ENCODE measurements at regions not wholly inside any gene's neighbourhood (a gene's known extent, or its start where the extent isn't known, plus 50 kb on each side); places are given as distances from the start of the nearest gene placed in this dataset.

DNA sequence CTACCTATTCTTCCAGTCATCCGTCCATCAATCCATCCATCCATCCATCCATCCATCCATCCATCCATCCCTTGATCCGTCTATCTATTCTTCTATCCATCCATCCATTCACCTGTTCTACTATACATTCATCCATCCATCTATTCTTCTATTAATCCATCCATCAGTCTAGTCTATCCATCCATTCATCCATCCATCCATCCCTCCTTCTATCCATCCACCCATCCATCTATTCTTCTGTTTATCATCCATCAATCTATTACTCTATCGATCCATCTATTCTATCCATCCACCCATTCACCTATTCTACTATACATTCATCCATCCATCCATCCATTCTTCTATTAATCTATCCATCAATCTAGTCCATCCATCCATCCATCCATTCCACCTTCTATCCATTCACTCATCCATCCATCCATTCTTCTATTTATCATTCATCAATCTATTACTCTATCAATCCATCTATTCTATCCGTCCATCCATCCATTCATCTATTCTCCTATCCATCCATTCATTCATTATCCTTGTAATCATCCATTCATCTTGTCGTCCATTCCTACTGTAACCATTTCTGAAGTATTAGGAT, 110.4 kb upstream of the ZNF516 start (continued):
- TF ChIP-seq, protein P1, sequence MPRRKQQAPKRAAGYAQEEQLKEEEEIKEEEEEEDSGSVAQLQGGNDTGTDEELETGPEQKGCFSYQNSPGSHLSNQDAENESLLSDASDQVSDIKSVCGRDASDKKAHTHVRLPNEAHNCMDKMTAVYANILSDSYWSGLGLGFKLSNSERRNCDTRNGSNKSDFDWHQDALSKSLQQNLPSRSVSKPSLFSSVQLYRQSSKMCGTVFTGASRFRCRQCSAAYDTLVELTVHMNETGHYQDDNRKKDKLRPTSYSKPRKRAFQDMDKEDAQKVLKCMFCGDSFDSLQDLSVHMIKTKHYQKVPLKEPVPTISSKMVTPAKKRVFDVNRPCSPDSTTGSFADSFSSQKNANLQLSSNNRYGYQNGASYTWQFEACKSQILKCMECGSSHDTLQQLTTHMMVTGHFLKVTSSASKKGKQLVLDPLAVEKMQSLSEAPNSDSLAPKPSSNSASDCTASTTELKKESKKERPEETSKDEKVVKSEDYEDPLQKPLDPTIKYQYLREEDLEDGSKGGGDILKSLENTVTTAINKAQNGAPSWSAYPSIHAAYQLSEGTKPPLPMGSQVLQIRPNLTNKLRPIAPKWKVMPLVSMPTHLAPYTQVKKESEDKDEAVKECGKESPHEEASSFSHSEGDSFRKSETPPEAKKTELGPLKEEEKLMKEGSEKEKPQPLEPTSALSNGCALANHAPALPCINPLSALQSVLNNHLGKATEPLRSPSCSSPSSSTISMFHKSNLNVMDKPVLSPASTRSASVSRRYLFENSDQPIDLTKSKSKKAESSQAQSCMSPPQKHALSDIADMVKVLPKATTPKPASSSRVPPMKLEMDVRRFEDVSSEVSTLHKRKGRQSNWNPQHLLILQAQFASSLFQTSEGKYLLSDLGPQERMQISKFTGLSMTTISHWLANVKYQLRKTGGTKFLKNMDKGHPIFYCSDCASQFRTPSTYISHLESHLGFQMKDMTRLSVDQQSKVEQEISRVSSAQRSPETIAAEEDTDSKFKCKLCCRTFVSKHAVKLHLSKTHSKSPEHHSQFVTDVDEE (CRISPR knock-in tag; IDR thresholded peaks at IDR 0.05) = no peak
- TF ChIP-seq CSDC2 (CRISPR knock-in tag; IDR thresholded peaks at IDR 0.05) (no peak), RARB (CRISPR knock-in tag; IDR thresholded peaks at IDR 0.05) (no peak), ZFP3 (CRISPR knock-in tag; IDR thresholded peaks at IDR 0.05) (no peak), TOX (CRISPR knock-in tag; IDR thresholded peaks at IDR 0.05; ENCODE audit: borderline replicate concordance) (no peak), ZC3H10 (CRISPR knock-in tag; IDR thresholded peaks at IDR 0.05) (no peak), TCF4 (CRISPR knock-in tag; IDR thresholded peaks at IDR 0.05; ENCODE audit: borderline replicate concordance) (no peak), OSR1 (CRISPR knock-in tag; IDR thresholded peaks at IDR 0.05) (no peak), ZNF8 (CRISPR knock-in tag; IDR thresholded peaks at IDR 0.05) (no peak)
- TF ChIP-seq, protein P2, sequence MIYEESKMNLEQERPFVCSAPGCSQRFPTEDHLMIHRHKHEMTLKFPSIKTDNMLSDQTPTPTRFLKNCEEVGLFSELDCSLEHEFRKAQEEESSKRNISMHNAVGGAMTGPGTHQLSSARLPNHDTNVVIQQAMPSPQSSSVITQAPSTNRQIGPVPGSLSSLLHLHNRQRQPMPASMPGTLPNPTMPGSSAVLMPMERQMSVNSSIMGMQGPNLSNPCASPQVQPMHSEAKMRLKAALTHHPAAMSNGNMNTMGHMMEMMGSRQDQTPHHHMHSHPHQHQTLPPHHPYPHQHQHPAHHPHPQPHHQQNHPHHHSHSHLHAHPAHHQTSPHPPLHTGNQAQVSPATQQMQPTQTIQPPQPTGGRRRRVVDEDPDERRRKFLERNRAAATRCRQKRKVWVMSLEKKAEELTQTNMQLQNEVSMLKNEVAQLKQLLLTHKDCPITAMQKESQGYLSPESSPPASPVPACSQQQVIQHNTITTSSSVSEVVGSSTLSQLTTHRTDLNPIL (CRISPR knock-in tag; IDR thresholded peaks at IDR 0.05; ENCODE audit: low read depth) = no peak

DNA sequence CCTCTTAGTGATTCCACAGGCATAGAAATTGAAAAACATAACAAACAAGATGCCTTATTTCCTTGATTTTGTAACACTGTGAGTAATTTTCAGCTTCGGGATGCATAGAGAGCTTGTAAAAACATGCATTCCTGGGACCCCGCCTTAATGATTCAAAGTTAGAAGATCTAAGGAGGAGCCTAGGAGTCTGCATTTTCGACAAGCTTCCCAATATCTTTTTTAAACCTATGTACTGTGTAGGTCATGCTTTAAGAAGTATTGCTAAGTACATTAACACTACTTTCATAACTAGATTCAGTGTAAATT, 109.8 kb upstream of the ZNF516 start:
- TF ChIP-seq RARB (CRISPR knock-in tag; IDR thresholded peaks at IDR 0.05) = no peak
- TF ChIP-seq, protein P3, sequence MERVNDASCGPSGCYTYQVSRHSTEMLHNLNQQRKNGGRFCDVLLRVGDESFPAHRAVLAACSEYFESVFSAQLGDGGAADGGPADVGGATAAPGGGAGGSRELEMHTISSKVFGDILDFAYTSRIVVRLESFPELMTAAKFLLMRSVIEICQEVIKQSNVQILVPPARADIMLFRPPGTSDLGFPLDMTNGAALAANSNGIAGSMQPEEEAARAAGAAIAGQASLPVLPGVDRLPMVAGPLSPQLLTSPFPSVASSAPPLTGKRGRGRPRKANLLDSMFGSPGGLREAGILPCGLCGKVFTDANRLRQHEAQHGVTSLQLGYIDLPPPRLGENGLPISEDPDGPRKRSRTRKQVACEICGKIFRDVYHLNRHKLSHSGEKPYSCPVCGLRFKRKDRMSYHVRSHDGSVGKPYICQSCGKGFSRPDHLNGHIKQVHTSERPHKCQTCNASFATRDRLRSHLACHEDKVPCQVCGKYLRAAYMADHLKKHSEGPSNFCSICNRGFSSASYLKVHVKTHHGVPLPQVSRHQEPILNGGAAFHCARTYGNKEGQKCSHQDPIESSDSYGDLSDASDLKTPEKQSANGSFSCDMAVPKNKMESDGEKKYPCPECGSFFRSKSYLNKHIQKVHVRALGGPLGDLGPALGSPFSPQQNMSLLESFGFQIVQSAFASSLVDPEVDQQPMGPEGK (CRISPR knock-in tag; IDR thresholded peaks at IDR 0.05; ENCODE audit: borderline replicate concordance) = no peak
- no peak for ATAC-seq

DNA sequence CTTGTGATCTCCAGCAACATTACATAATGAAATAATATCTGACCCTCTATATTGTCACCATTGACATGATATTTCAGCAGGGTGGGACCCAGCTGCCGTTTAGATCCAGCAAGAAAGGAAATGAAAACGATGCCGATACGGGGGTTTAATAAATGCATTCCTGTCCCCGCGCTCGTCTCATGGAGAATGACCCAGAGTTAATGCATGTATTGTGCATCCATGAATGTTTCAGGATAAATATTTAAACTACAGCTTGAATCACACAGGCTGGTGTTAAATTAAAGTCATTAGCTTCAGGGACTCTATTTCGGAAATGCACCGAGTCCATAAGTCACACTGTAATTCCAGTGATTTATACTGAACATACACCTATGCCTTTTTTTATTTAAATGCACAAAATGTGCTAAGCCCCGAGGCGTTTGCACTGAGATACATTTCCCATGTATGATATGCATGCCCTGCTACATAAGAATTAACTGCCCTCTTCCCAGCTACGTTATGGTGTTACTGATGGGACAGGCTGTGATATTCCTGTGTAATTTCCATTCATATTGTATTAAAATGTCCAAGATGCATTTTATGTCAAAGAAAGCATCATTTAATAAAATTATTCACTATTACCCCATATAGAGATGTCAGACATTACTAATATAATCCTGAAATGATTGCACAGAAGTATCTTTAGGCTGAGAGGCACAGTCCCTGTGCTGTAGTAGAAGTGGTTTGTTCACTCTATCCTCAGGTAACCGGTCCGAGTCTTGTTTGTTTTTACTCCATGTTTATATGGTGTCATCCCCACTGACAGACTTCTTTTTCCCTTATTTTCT, 109.3 kb upstream of the ZNF516 start:
- ATAC-seq = no peak
- TF ChIP-seq ZNF565 (CRISPR knock-in tag; conservative IDR thresholded peaks at IDR 0.05; ENCODE audit: low read depth) (no peak), ZFP3 (CRISPR knock-in tag; IDR thresholded peaks at IDR 0.05) (no peak), RARB (CRISPR knock-in tag; IDR thresholded peaks at IDR 0.05) (no peak), ARNTL (CRISPR knock-in tag; IDR thresholded peaks at IDR 0.05; ENCODE audit: borderline replicate concordance, low read depth) (no peak)
- TF ChIP-seq, protein P1 (CRISPR knock-in tag; IDR thresholded peaks at IDR 0.05) = no peak
- TF ChIP-seq, protein P4, sequence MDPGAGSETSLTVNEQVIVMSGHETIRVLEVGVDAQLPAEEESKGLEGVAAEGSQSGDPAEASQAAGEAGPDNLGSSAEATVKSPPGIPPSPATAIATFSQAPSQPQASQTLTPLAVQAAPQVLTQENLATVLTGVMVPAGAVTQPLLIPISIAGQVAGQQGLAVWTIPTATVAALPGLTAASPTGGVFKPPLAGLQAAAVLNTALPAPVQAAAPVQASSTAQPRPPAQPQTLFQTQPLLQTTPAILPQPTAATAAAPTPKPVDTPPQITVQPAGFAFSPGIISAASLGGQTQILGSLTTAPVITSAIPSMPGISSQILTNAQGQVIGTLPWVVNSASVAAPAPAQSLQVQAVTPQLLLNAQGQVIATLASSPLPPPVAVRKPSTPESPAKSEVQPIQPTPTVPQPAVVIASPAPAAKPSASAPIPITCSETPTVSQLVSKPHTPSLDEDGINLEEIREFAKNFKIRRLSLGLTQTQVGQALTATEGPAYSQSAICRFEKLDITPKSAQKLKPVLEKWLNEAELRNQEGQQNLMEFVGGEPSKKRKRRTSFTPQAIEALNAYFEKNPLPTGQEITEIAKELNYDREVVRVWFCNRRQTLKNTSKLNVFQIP (CRISPR knock-in tag; IDR thresholded peaks at IDR 0.05; ENCODE audit: borderline replicate concordance, low read depth) = no peak
- TF ChIP-seq, protein P2 (CRISPR knock-in tag; IDR thresholded peaks at IDR 0.05; ENCODE audit: low read depth) = no peak
- TF ChIP-seq, protein P3 (CRISPR knock-in tag; IDR thresholded peaks at IDR 0.05; ENCODE audit: borderline replicate concordance) = no peak

Data from SK-N-SH treated with all-trans-retinoic acid at 6 μM for 48 hours (cell line).